Right forelimb (tissue), 1 donor: ENCODE measurements at regions not wholly inside any gene's neighbourhood (a gene's known extent, or its start where the extent isn't known, plus 50 kb on each side); places are given as distances from the start of the nearest gene placed in this dataset.
"Not testable (repeated sequence)": the region's sequence is repeated elsewhere in the genome, so short reads cannot be mapped to it uniquely, and the experiment has no call there.

Experiments
- DNase-seq: peaks from one replicate; pipeline ENCODE4 v3.0.0-alpha.2; 2018

GRCh38 chr6:84862843-84863242, 98.4 kb upstream of the TBX18 start:
- no peak for DNase-seq

- DNase-seq: no peak
Observed at GRCh38 chr6:84860920-84861319, 96.5 kb upstream of the TBX18 start.

GRCh38 chr6:84860509-84860908, 96.1 kb upstream of the TBX18 start:
- no peak for DNase-seq

- no peak for DNase-seq
Observed at GRCh38 chr6:84854811-84855400, 90.5 kb upstream of the TBX18 start.

GRCh38 chr6:84853901-84854300, 89.5 kb upstream of the TBX18 start:
- DNase-seq: no peak

- no peak for DNase-seq
Observed at GRCh38 chr6:84848960-84849359, 84.6 kb upstream of the TBX18 start.

- no peak for DNase-seq
Observed at GRCh38 chr6:84847390-84848160, 83.2 kb upstream of the TBX18 start.

- DNase-seq: peak; percentile 58
Observed at GRCh38 chr6:84842525-84843166, 78.2 kb upstream of the TBX18 start.

- DNase-seq: not testable (repeated sequence)
Observed at GRCh38 chr6:84837068-84837866, 72.9 kb upstream of the TBX18 start.

GRCh38 chr6:84836366-84836765, 72.0 kb upstream of the TBX18 start:
- no peak for DNase-seq

GRCh38 chr6:84835340-84835739, 70.9 kb upstream of the TBX18 start:
- DNase-seq: no peak

- not testable (repeated sequence) for DNase-seq
Observed at GRCh38 chr6:84831924-84832323, 67.5 kb upstream of the TBX18 start.

- DNase-seq: no peak
Observed at GRCh38 chr6:84825461-84825860, 61.1 kb upstream of the TBX18 start.

GRCh38 chr6:84821314-84821713, 56.9 kb upstream of the TBX18 start:
- DNase-seq: not testable (repeated sequence)

- DNase-seq: no peak
Observed at GRCh38 chr6:84816741-84817140, 52.3 kb upstream of the TBX18 start.

GRCh38 chr6:84815896-84816735, 51.7 kb upstream of the TBX18 start:
- DNase-seq: no peak
